IMR-90 (cell line): ENCODE measurements at regions not wholly inside any gene's neighbourhood (a gene's known extent, or its start where the extent isn't known, plus 50 kb on each side); places are given as distances from the start of the nearest gene placed in this dataset.
"Not testable (repeated sequence)": the region's sequence is repeated elsewhere in the genome, so short reads cannot be mapped to it uniquely, and the experiment has no call there.

Experiments used
- ATAC-seq: fragments of 200-7000 bp; cut with Tn5 transposase; 2 replicates; pipeline ENCODE4 v1.9.1; 2020; ENCODE audit warnings: low read depth, mild to moderate bottlenecking, moderate library complexity
- BruUV-seq: library from RNA; stranded (reverse); fragments of 400-500 nt; replicated peaks from 2 replicates; lab custom pipeline; 2021; lab: Mats Ljungman, UMichigan
- CTCF ChIA-PET: fragments of 300-600 bp; formaldehyde crosslinking; extraction: SDS; loops from one replicate; lab custom pipeline; 2021; ENCODE audit warnings: antibody characterized with exemption; lab: Yijun Ruan, JAX
- POLR2A ChIA-PET: fragments of 300-600 bp; sonication (Branson Sonifier 250); formaldehyde crosslinking; loops from one replicate; lab custom pipeline; 2022; ENCODE audit warnings: antibody characterized with exemption; ENCODE audit not compliant: unreplicated experiment; lab: Charles Lee
- DNase-seq: peaks from one replicate; pipeline ENCODE4 v3.0.0; 2013
- H2AFZ ChIP-seq: replicated peaks from 2 replicates; pipeline ENCODE3; 2013; ENCODE audit warnings: low read length, mild to moderate bottlenecking; ENCODE audit not compliant: poor library complexity
- H2AK5ac ChIP-seq: 2 replicates; pipeline ENCODE4 v1.6.1; 2013; ENCODE audit warnings: low read depth, low read length, inconsistent platforms
- H2AK9ac ChIP-seq: replicated peaks from 2 replicates; pipeline ENCODE3; 2013; ENCODE audit warnings: mild to moderate bottlenecking, low read depth, low read length, moderate library complexity; ENCODE audit not compliant: poor library complexity
- H2BK120ac ChIP-seq: 2 replicates; pipeline ENCODE4 v1.6.1; 2013; ENCODE audit warnings: low read depth, low read length, inconsistent platforms
- H2BK15ac ChIP-seq: 3 replicates; pipeline ENCODE4 v1.6.1; 2013; ENCODE audit warnings: low read depth, low read length, inconsistent platforms
- H2BK20ac ChIP-seq: 2 replicates; pipeline ENCODE4 v1.6.1; 2013; ENCODE audit warnings: low read depth, mild to moderate bottlenecking, inconsistent platforms, low read length, moderate library complexity
- H2BK5ac ChIP-seq: 2 replicates; pipeline ENCODE4 v1.6.1; 2013; ENCODE audit warnings: mild to moderate bottlenecking, low read depth, low read length, inconsistent platforms; ENCODE audit not compliant: poor library complexity, severe bottlenecking
- H3K14ac ChIP-seq: replicated peaks from 2 replicates; pipeline ENCODE4 v1.6.1; 2013; ENCODE audit warnings: low read depth, low read length, inconsistent platforms
- H3K18ac ChIP-seq: 2 replicates; pipeline ENCODE4 v1.6.1; 2013; ENCODE audit warnings: low read depth, low read length, control low read depth
- H3K23ac ChIP-seq: 2 replicates; pipeline ENCODE4 v1.6.1; 2013; ENCODE audit warnings: low read depth, low read length, inconsistent platforms
- H3K27ac ChIP-seq: 2 replicates; pipeline ENCODE4 v1.5.1; 2013; ENCODE audit warnings: mild to moderate bottlenecking, control low read depth, low read length; ENCODE audit not compliant: insufficient read depth
- H3K27me3 ChIP-seq: 2 replicates; pipeline ENCODE4 v1.6.1; 2013; ENCODE audit warnings: low read length; ENCODE audit not compliant: control insufficient read depth, insufficient read depth
- H3K36me3 ChIP-seq: 2 replicates; pipeline ENCODE4 v1.6.1; 2013; ENCODE audit warnings: low read length, mixed read lengths; ENCODE audit not compliant: control insufficient read depth, insufficient read depth
- H3K4ac ChIP-seq: 2 replicates; pipeline ENCODE4 v1.6.1; 2013; ENCODE audit warnings: low read depth, low read length, inconsistent platforms
- H3K4me1 ChIP-seq: 2 replicates; pipeline ENCODE4 v1.6.1; 2013; ENCODE audit warnings: low read length, mixed read lengths; ENCODE audit not compliant: control insufficient read depth, insufficient read depth
- H3K4me2 ChIP-seq: 2 replicates; pipeline ENCODE4 v1.6.1; 2013; ENCODE audit warnings: low read depth, mild to moderate bottlenecking, control low read depth, low read length, moderate library complexity
- H3K4me3 ChIP-seq: 2 replicates; pipeline ENCODE4 v1.5.1; 2013; ENCODE audit warnings: low read depth, mild to moderate bottlenecking, control low read depth, low read length, moderate library complexity; ENCODE audit not compliant: insufficient read depth
- H3K56ac ChIP-seq: 2 replicates; pipeline ENCODE4 v1.6.1; 2013; ENCODE audit warnings: low read length, inconsistent platforms; ENCODE audit not compliant: insufficient read depth; ENCODE audit errors: extremely low read depth
- H3K79me1 ChIP-seq, 2 experiments: 2 replicates each; pipeline ENCODE4 v1.6.1; 2013; ENCODE audit warnings: low read length in 2 of 2, inconsistent platforms in 1 of 2, low read depth in 1 of 2
- H3K9ac ChIP-seq: 2 replicates; pipeline ENCODE4 v1.6.1; 2013; ENCODE audit warnings: low read depth, low read length, control low read depth
- H3K9me1 ChIP-seq: 2 replicates; pipeline ENCODE4 v1.6.1; 2013; ENCODE audit warnings: low read length, inconsistent platforms; ENCODE audit not compliant: insufficient read depth
- H3K9me3 ChIP-seq: 2 replicates; pipeline ENCODE4 v1.6.1; 2013; ENCODE audit warnings: low read length; ENCODE audit not compliant: control insufficient read depth, insufficient read depth
- H4K20me1 ChIP-seq: 2 replicates; pipeline ENCODE4 v1.6.1; 2013; ENCODE audit warnings: low read length, inconsistent platforms; ENCODE audit not compliant: insufficient read depth
- H4K5ac ChIP-seq: 2 replicates; pipeline ENCODE4 v1.6.1; 2013; ENCODE audit warnings: mild to moderate bottlenecking, low read depth, low read length, control low read depth
- H4K8ac ChIP-seq, 2 experiments: 2 replicates each; pipeline ENCODE4 v1.6.1; 2013; ENCODE audit warnings: low read depth in 2 of 2, low read length in 2 of 2, control low read depth in 1 of 2, inconsistent platforms in 1 of 2
- H4K91ac ChIP-seq: 2 replicates; pipeline ENCODE4 v1.6.1; 2013; ENCODE audit warnings: low read depth, low read length, inconsistent platforms; ENCODE audit not compliant: insufficient read depth
- WGBS, 2 experiments: methylation state at CpG; one replicate each; pipeline versions ENCODE4 v1.1.5 to v1.1.7; 2013; ENCODE audit warnings: missing lambda C conversion rate in 2 of 2; ENCODE audit not compliant: insufficient read length in 1 of 2; ENCODE audit errors: extremely low coverage in 2 of 2; 5-methylcytosine and 5-hydroxymethylcytosine counted together
- dilution Hi-C: fragments of 300-500 bp; cut with HindIII; formaldehyde crosslinking; loops from one replicate; pipeline ENCODE4 v1.14.3; 2018; ENCODE audit warnings: low sequenced_read_pairs; ENCODE audit not compliant: unreplicated experiment
- in situ Hi-C: fragments of 300-500 bp; cut with MboI; formaldehyde crosslinking; loops from 3 replicates; pipeline ENCODE4 v1.14.3; 2019; ENCODE audit warnings: low sequenced_read_pairs, inconsistent platforms, mixed read lengths
- intact Hi-C: fragments of 100-400 bp; cut with micrococcal nuclease; formaldehyde crosslinking; loops from 2 replicates; pipeline ENCODE4 v1.10.0; 2022

GRCh38 chr2:87235333-87235981, 213.8 kb upstream of the PLGLB1 start:
- ATAC-seq, H3K9me1 ChIP-seq, H2BK20ac ChIP-seq, H2BK5ac ChIP-seq, H3K4me3 ChIP-seq, H3K4me2 ChIP-seq, H2AFZ ChIP-seq, H4K91ac ChIP-seq, intact Hi-C loops, H3K14ac ChIP-seq, H3K56ac ChIP-seq, BruUV-seq, in situ Hi-C loops, CTCF ChIA-PET, POLR2A ChIA-PET, H3K27ac ChIP-seq, H3K4ac ChIP-seq, dilution Hi-C loops, DNase-seq, H3K79me1 ChIP-seq, H3K9me3 ChIP-seq, H2AK9ac ChIP-seq, H2BK120ac ChIP-seq, H2BK15ac ChIP-seq, H3K9ac ChIP-seq, H3K23ac ChIP-seq, H4K8ac ChIP-seq, H4K5ac ChIP-seq, H4K20me1 ChIP-seq, H2AK5ac ChIP-seq, H3K4me1 ChIP-seq, H3K27me3 ChIP-seq, H3K36me3 ChIP-seq, H3K18ac ChIP-seq: not testable (repeated sequence)
- no CpG with 5 or more reads among the region's 8 CpGs for WGBS, 2 experiments

- in situ Hi-C loops, H3K14ac ChIP-seq, H3K79me1 ChIP-seq, POLR2A ChIA-PET, H3K27me3 ChIP-seq, H2AFZ ChIP-seq, H2BK20ac ChIP-seq, H3K4me2 ChIP-seq, H3K23ac ChIP-seq, DNase-seq, H4K91ac ChIP-seq, H2BK5ac ChIP-seq, ATAC-seq, H4K8ac ChIP-seq, H2BK15ac ChIP-seq, H3K18ac ChIP-seq, H2BK120ac ChIP-seq, H4K20me1 ChIP-seq, H3K4me1 ChIP-seq, H3K4ac ChIP-seq, CTCF ChIA-PET, H3K9me3 ChIP-seq, H3K9me1 ChIP-seq, H3K36me3 ChIP-seq, H2AK5ac ChIP-seq, H2AK9ac ChIP-seq, H3K4me3 ChIP-seq, H3K56ac ChIP-seq, dilution Hi-C loops, H3K9ac ChIP-seq, H3K27ac ChIP-seq, H4K5ac ChIP-seq, intact Hi-C loops, BruUV-seq: not testable (repeated sequence)
- no CpG with 5 or more reads among the region's 15 CpGs for whole genome bisulfite sequencing, 2 experiments
These were observed 216.1 kb upstream of the PLGLB1 start for GRCh38 chr2:87237570-87238336.
